K562 (cell line): ENCODE measurements at regions not wholly inside any gene's neighbourhood (a gene's known extent, or its start where the extent isn't known, plus 50 kb on each side); places are given as distances from the start of the nearest gene placed in this dataset.

Experiments
- ATAC-seq: fragments of 200-7000 bp; cut with Tn5 transposase; 3 replicates; pipeline ENCODE4 v1.9.1; 2020; ENCODE audit warnings: moderate library complexity
- BruUV-seq: library from RNA; stranded (reverse); fragments of 400-500 nt; replicated peaks from 2 replicates; lab custom pipeline; 2021; lab: Mats Ljungman, UMichigan
- CTCF ChIA-PET: fragments of 300-600 bp; formaldehyde crosslinking; extraction: SDS; loops from one replicate; lab custom pipeline; 2021; ENCODE audit warnings: low intra/inter-chr PET ratio; lab: Yijun Ruan, JAX
- POLR2A ChIA-PET: fragments of 300-600, 350-650 bp; sonication (Branson Sonifier 250); formaldehyde crosslinking; extraction: SDS; loops from one replicate; lab custom pipeline; 2021; ENCODE audit warnings: antibody characterized with exemption, inconsistent platforms; lab: Yijun Ruan, JAX
- DNase-seq, 4 experiments: peaks; one replicate each; pipeline versions ENCODE4 v3.0.0 to v3.0.0-alpha.2; 2011 to 2018; ENCODE audit warnings: low spot score in 3 of 4, mixed read lengths in 3 of 4; ENCODE audit errors: extremely low read depth in 1 of 4
- FAIRE-seq: peaks from 2 replicates; lab custom pipeline; 2011; peaks lifted over from hg19 to GRCh38; lab: Jason Lieb, UNC
- H2AFZ ChIP-seq: 2 replicates; pipeline ENCODE4 v1.6.0; 2011; ENCODE audit warnings: low read depth, low read length, control low read depth, inconsistent platforms
- H3K27ac ChIP-seq: fragments of 200-600 bp; 3 replicates; pipeline ENCODE4 v1.8.0; 2011; ENCODE audit warnings: low read depth, mild to moderate bottlenecking, control low read depth, inconsistent platforms, low read length, moderate library complexity, mixed read lengths; ENCODE audit errors: extremely low read depth
- H3K27me3 ChIP-seq, 2 experiments: fragments of 300-600 bp in 1 of 2; 2 replicates in 1 of 2; 3 replicates in 1 of 2; pipeline versions ENCODE4 v1.6.0 to v1.8.0; 2011; ENCODE audit warnings: inconsistent platforms in 2 of 2, low read length in 2 of 2, mild to moderate bottlenecking in 1 of 2, mixed read lengths in 1 of 2, moderate library complexity in 1 of 2; ENCODE audit not compliant: control insufficient read depth in 2 of 2, insufficient read depth in 2 of 2
- H3K36me3 ChIP-seq: fragments of 300-600 bp; 3 replicates; pipeline ENCODE4 v1.8.0; 2011; ENCODE audit warnings: mild to moderate bottlenecking, low read length, inconsistent platforms; ENCODE audit not compliant: control insufficient read depth, insufficient read depth
- H3K4me1 ChIP-seq, 2 experiments: fragments of 200-600 bp in 1 of 2; replicated peaks in 1 of 2; 2 replicates in 1 of 2; 3 replicates in 1 of 2; pipeline versions ENCODE4 v1.5.1 to v1.8.0; 2011; ENCODE audit warnings: inconsistent platforms in 2 of 2, low read length in 2 of 2, mild to moderate bottlenecking in 1 of 2, mixed read lengths in 1 of 2, moderate library complexity in 1 of 2; ENCODE audit not compliant: control insufficient read depth in 2 of 2, insufficient read depth in 2 of 2
- H3K4me2 ChIP-seq: 2 replicates; pipeline ENCODE4 v1.6.1; 2011; ENCODE audit warnings: low read length, control low read depth, inconsistent platforms, mixed read lengths; ENCODE audit not compliant: insufficient read depth
- H3K4me3 ChIP-seq: fragments of 200-600 bp; sonication (generic), shearing (Covaris generic); 2 replicates; pipeline ENCODE4 v1.5.1; 2016; ENCODE audit warnings: control low read depth, inconsistent platforms
- H3K79me2 ChIP-seq: fragments of 200-600 bp; 3 replicates; pipeline ENCODE4 v1.8.0; 2011; ENCODE audit warnings: low read length, inconsistent platforms; ENCODE audit not compliant: control insufficient read depth, insufficient read depth
- H3K9ac ChIP-seq, 2 experiments: 2 replicates each; pipeline versions ENCODE4 v1.6.0 to v1.6.1; 2011; ENCODE audit warnings: low read depth in 2 of 2, low read length in 2 of 2, control low read depth in 1 of 2, inconsistent platforms in 1 of 2, mild to moderate bottlenecking in 1 of 2, mixed read lengths in 1 of 2; ENCODE audit not compliant: insufficient read depth in 1 of 2
- H3K9me1 ChIP-seq: one replicate; pipeline ENCODE4 v1.6.0; 2011; ENCODE audit warnings: inconsistent platforms, mild to moderate bottlenecking, low read length, moderate library complexity; ENCODE audit not compliant: control insufficient read depth, insufficient read depth
- H3K9me3 ChIP-seq: replicated peaks from 2 replicates; pipeline ENCODE4 v1.5.1; 2011; ENCODE audit warnings: low read depth, low read length, inconsistent platforms; ENCODE audit not compliant: control insufficient read depth, insufficient read depth
- H4K20me1 ChIP-seq: replicated peaks from 2 replicates; pipeline ENCODE4 v1.6.1; 2011; ENCODE audit warnings: low read length, inconsistent platforms, mixed read lengths; ENCODE audit not compliant: control insufficient read depth, insufficient read depth
- COPS2 ChIP-seq: fragments of 450-650 bp; conservative IDR thresholded peaks from 2 replicates; pipeline ENCODE4 v1.6.1; 2016; ENCODE audit warnings: mild to moderate bottlenecking, moderate library complexity
- OTX1 ChIP-seq: fragments of 450-650 bp; formaldehyde crosslinking; IDR thresholded peaks from 2 replicates; pipeline ENCODE4 v1.4.0; 2022; ENCODE audit warnings: mild to moderate bottlenecking
- PTBP1 ChIP-seq: fragments of 200-400 bp; formaldehyde crosslinking; IDR thresholded peaks from 2 replicates; pipeline ENCODE4 v1.6.1; 2017; ENCODE audit warnings: low read depth, low read length
- PTRF ChIP-seq: fragments of 450-650 bp; IDR thresholded peaks from 2 replicates; pipeline ENCODE4 v1.6.1; 2016; ENCODE audit warnings: mild to moderate bottlenecking, missing genetic modification characterization, missing compliant biosample characterization
- TSHZ1 ChIP-seq: fragments of 250-450 bp; sonication (Bioruptor Pico); IDR thresholded peaks from 2 replicates; pipeline ENCODE4 v1.4.0; 2020; ENCODE audit warnings: mild to moderate bottlenecking, moderate library complexity
- XRCC4 ChIP-seq: IDR thresholded peaks from one replicate; pipeline ENCODE4 v1.6.1; 2011; ENCODE audit not compliant: insufficient read depth, insufficient read length; ENCODE audit errors: extremely low read depth
- ZBTB7A ChIP-seq: IDR thresholded peaks from 2 replicates; pipeline ENCODE4 v1.6.1; 2011; ENCODE audit warnings: low read depth, mild to moderate bottlenecking, low read length, moderate library complexity, borderline replicate concordance; ENCODE audit not compliant: control insufficient read depth
- ZNF143 ChIP-seq: sonication (generic); formaldehyde crosslinking; IDR thresholded peaks from 2 replicates; pipeline ENCODE4 v1.9.0; 2022; ENCODE audit warnings: mild to moderate bottlenecking, missing genetic modification reagents
- ZNF324 ChIP-seq: fragments of 250-450 bp; sonication (Bioruptor Pico); IDR thresholded peaks from 2 replicates; pipeline ENCODE4 v1.4.0; 2020; ENCODE audit warnings: mild to moderate bottlenecking
- ZNF639 ChIP-seq, 2 experiments: fragments of 200-800 bp in 1 of 2; sonication (Bioruptor generic) in 1 of 2; sonication (generic) in 1 of 2; formaldehyde crosslinking in 1 of 2; IDR thresholded peaks in 1 of 2; conservative IDR thresholded peaks in 1 of 2; 2 replicates each; pipeline versions ENCODE4 v1.5.0 to v1.6.1; 2016 to 2020; ENCODE audit warnings: missing compliant biosample characterization in 1 of 2, missing genetic modification characterization in 1 of 2, missing genetic modification reagents in 1 of 2
- ZNF780A ChIP-seq: fragments of 250-450 bp; sonication (Bioruptor Pico); IDR thresholded peaks from 2 replicates; pipeline ENCODE4 v1.5.0; 2021; ENCODE audit warnings: mild to moderate bottlenecking
- WGBS: fragments of 100-300 bp; shearing (Covaris generic); methylation state at CpG from one replicate; pipeline ENCODE4 v1.1.6; 2016; ENCODE audit warnings: low coverage, mixed read lengths; ENCODE audit not compliant: insufficient coverage; ENCODE audit errors: missing lambda C conversion rate; 5-methylcytosine and 5-hydroxymethylcytosine counted together
- in situ Hi-C: fragments of 300-500 bp; cut with MboI; formaldehyde crosslinking; loops from 4 replicates; pipeline ENCODE4 v1.15.0; 2018; ENCODE audit warnings: inconsistent platforms, mixed read lengths
- intact Hi-C: fragments of 100-400 bp; cut with micrococcal nuclease; formaldehyde crosslinking; loops from 2 replicates; pipeline ENCODE4 v1.14.2; 2022

GRCh38 chr16:49011901-49012300 is 269.7 kb downstream of the CBLN1 start:
- ATAC-seq: no peak
- no peak for FAIRE-seq

More at GRCh38 chr16:49011901-49012300, 269.7 kb downstream of the CBLN1 start:
- no peaks in the 10 kb centered on the region for H3K27me3 ChIP-seq
- 0% methylated on average over 2 of the region's 2 CpGs for WGBS
- no TSS peak for BruUV-seq
- in situ Hi-C loops (no loop called here), intact Hi-C loops (no loop called here)
- no peak for DNase-seq
- no peak for TF ChIP-seq PTRF (tag)
- no peak for TF ChIP-seq XRCC4
- TF ChIP-seq ZNF639 (CRISPR knock-in tag; conservative IDR thresholded peaks at IDR 0.05 in 1 of 2, IDR thresholded peaks at IDR 0.05 in 1 of 2): no peak
- TF ChIP-seq ZNF780A (CRISPR knock-in tag): no peak
- no peak for TF ChIP-seq ZNF324
- no peak for TF ChIP-seq PTBP1
- TF ChIP-seq OTX1: no peak
- TF ChIP-seq ZBTB7A: no peak
- TF ChIP-seq ZNF143 (CRISPR knock-in tag): no peak
- no peak for TF ChIP-seq TSHZ1 (CRISPR knock-in tag)
- TF ChIP-seq COPS2: no peak
- TF ChIP-seq, all 486 proteins: peak for 0
- Histone ChIP-seq H3K9me1 (no peaks in the 10 kb centered on the region), H3K9me3 (no peaks in the 10 kb centered on the region), H3K27ac (no peak overlapping the region), H4K20me1 (no peaks in the 10 kb centered on the region; the same call in 1 of the 2 replicates), H2AFZ (no peak overlapping the region), H3K9ac (no peak overlapping the region), H3K79me2 (no peaks in the 10 kb centered on the region), H3K4me2 (no peak overlapping the region), H3K4me1 (no peaks in the 10 kb centered on the region), H3K4me3 (no peak overlapping the region), H3K36me3 (no peaks in the 10 kb centered on the region)
- CTCF ChIA-PET: no interaction called here
- POLR2A ChIA-PET: interaction anchor here (0.7 kb wide), 1 partner anchor 322 kb away, joined by 3 read pairs; no protein-coding TSS in a partner anchor
